NCI-H446 treated with DMSO at 0.1 percent for 48 hours (cell line): ENCODE measurements at regions not wholly inside any gene's neighbourhood (a gene's known extent, or its start where the extent isn't known, plus 50 kb on each side); places are given as distances from the start of the nearest gene placed in this dataset.

ENCODE experiments used
- DNase-seq: peaks from one replicate; lab custom pipeline; 2025; lab: John Stamatoyannopoulos, UW

GRCh38 chr18:42401131-42401673 lies 446.2 kb downstream of the PIK3C3 start:
- DNase-seq: no peak

DNA sequence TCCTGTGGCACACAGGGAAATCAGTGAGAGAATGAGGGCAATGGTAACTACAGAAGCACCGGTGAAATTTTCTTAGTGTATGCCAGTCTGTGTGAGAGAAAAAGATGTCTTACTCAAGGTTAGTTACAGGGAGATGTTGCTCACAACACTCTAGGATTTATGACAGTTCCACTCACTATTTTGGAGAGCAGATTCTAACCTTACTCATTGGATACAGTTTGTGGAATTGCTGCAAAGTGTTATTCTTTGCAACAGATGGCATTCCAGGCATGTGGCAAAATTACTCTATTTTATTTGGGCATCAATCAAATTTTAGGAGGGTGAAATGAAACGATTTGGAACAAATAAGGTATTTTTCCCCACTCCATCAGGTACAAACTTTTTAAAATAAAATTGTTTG lies 449.1 kb downstream of the PIK3C3 start:
- no peak for DNase-seq

DNA sequence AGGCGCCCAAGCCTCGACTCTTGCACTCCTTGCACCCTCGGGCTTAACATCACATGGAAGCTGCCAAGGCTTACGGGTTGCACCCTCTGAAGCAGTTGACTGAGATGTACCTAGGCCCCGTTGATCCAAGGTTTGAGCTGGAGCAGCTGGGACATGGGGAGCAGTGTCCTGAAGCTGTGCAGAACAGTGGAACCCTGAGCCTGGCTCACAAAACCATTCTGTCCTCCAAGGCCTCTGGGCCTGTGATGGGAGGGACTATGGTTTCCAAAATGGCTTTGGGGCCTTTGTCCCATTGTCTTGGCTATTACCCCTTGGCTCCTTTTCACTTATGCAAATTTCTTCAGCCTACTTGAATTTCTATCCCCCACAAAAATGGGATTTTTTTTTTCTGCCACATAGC lies 454.0 kb downstream of the PIK3C3 start:
- DNase-seq: no peak

GRCh38 chr18:42412281-42412680 lies 457.2 kb downstream of the PIK3C3 start:
- no peak for DNase-seq

DNA sequence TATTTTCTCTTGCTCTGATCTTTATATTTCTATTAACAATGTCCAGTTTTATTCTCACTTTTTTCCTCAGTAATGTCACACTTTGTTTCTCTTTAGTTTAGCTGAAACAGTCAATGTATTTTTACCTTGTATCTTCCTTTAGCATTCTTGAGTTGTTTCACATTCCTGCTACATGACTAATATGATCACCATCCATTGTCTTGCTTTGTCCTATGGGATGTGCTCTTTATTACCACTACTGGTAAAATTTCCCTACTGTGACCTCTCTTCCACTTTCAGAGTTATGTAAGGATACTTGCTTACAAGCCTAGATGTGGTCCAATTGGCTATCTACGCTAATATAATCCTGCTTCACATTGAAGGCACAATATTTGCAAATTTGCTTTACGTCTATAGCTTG lies 457.9 kb downstream of the PIK3C3 start:
- DNase-seq: no peak

- DNase-seq: peak; percentile 32
Measured at GRCh38 chr18:42413870-42414269, 458.8 kb downstream of the PIK3C3 start.

GRCh38 chr18:42414756-42415454 lies 459.9 kb downstream of the PIK3C3 start:
- DNase-seq: no peak

- DNase-seq: no peak
Measured at GRCh38 chr18:42417189-42417588, 462.2 kb downstream of the PIK3C3 start.

DNA sequence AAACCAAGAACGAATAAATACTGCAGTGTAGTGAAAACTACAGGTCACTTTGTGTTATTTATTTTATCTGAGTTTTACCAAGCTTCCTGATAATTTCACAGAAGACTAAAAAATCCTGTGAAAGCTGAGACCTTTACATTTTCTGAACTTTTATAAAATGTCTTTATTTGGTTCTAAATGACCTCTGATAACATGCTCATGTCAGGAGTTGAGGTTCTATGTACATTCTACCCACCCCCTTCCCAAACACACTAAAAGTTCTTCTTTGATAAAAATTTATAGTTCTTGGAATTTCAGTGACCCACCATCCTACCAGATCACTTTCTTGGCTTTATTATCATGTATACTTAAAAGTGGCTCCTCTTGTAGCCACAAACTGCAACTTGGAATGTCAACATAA lies 463.1 kb downstream of the PIK3C3 start:
- DNase-seq: no peak

DNA sequence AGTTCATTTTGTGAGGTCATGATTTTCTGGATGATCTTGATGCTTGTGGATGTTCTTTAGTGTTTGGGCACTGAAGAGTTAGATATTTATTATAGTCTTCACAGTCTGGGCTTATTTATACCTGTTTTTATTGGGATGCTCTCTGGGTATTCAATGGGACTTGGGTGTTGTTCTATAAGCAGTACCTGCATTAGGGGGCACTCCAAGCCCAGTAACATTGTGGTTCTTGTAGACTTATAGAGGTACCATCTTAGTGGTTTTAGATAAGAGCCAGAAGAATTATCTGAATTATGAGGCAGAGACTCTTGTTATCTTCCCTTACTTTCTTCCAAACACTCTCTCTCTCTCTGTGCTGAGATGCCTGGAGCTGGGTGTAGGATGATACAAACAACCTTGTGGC lies 470.0 kb downstream of the PIK3C3 start:
- DNase-seq: no peak

- no peak for DNase-seq
Measured at GRCh38 chr18:42426496-42427015, 471.5 kb downstream of the PIK3C3 start.

- DNase-seq: no peak
Measured at GRCh38 chr18:42429196-42429595, 474.2 kb downstream of the PIK3C3 start.

DNA sequence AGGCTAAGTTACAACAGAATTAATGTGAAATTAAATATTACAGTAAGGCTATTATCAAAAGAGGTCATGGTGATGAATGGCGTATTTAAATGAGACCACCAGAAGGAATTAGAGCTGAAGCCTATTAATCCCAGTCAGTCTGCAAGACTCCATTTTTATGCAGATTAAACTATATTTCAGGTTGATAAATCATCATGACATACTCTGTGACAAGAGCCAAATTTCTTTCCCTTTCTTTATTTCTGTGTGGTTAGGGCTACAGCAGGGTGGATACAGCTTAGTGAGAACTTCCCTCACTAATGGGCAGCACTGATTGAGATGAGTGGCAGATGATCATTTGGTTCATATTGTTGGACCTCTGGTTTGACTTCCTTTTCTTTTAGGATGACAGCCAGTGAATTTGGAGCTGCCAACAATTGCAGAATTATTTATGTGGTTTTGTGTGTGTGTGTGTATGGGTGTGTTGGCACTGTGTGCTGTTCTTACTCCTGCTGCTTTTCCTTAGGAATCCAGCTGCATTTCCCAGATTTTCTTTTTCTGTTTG lies 481.3 kb downstream of the PIK3C3 start:
- DNase-seq: peak; percentile 95

DNA sequence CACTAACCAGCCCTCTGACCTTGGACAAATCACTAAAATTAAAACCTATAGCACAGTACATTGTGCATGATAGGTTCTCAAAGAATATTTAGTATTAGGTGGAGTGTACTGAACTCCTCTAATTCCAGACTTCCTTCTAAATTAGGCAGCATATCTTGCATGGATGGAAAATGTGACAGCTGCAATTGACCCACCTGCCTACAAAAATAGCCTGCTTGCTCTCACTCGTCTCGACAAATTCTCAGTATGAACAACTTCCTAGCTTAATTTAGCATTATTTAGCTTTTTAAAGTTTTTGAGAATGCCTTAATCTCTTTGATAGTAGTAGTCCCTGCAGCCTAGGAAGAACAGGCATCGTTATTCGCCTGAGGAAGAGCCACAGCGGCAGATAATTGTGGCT lies 482.0 kb downstream of the PIK3C3 start:
- DNase-seq: no peak

GRCh38 chr18:42437646-42438045 lies 482.6 kb downstream of the PIK3C3 start:
- peak; percentile 84 for DNase-seq

DNA sequence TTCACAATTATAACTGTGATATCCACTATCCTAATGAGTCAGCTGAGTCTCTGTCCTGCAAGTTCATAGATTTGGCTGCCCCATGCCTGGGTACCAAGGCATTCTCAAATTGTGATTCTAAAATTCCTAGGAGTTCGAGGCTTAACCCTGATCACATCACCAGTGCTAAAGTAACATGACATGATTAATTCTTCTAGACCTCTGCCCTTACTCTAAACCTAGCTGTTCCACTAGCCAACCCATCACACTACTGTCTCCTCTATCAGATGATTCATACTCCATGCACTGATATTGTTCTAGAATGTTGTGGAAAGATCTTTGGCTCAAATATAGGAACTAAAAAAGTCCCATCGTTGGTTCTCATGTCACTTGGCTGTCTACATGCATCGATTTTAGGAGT lies 487.6 kb downstream of the PIK3C3 start:
- no peak for DNase-seq

- DNase-seq: no peak
Measured at GRCh38 chr18:42444349-42444748, 489.3 kb downstream of the PIK3C3 start.

DNA sequence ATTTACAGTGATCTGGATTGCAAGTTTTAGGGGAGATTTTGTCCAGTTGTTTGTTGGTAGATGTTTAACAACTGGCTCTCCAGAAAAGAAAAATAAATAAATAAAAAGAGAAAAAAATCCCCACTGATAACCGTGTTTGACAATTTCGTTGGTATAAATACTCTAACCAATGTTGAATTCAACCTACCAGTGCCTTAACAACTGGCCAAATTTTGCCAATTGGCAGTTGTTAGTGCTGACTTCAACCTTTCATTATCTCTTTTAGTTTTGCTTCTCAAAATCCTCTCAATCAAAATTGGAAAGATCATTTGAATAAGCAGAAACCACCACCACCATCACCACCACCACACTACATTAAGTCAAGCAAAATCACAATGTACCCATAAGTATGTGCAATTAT lies 490.3 kb downstream of the PIK3C3 start:
- no peak for DNase-seq

DNA sequence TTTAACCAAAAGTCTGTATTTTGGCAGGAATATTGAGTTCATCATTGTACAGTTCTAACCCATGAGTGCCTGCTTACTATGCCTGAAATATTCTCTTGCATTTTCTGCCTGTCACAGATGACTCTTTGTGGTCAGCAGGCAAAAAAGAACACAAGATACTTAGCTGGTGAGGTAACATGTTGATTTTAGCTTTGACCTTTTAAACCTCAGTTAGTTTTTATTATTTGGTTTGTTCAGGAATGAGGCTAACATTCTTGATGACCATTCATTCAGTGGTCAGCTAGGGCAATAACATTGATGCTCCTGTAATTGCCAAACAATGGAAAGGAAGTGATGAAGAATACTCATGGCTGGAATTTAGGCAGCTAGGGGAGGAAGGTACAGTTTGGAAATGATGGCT lies 491.2 kb downstream of the PIK3C3 start:
- no peak for DNase-seq

GRCh38 chr18:42447688-42448087 lies 492.7 kb downstream of the PIK3C3 start:
- DNase-seq: no peak

GRCh38 chr18:42458226-42458625 lies 503.2 kb downstream of the PIK3C3 start:
- no peak for DNase-seq

DNA sequence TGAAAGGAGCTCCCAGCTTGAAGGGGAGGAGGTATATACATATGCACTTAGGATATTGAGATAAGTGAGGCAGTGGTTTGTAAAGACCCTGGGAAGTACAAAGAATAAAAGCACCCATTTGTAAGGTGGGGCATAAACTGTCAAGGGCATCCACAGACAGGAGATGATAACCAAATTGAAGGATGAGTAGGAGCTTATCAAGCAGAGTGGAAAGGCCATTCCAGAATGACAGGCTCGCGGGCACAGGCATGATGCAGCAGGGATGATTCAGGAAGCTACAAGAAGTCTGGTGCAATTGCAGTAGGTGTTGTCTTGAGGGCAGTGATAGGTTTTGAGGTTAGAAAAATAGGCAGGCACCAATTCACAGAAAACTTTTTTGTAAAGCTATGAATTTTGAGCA lies 504.8 kb downstream of the PIK3C3 start:
- DNase-seq: no peak

DNA sequence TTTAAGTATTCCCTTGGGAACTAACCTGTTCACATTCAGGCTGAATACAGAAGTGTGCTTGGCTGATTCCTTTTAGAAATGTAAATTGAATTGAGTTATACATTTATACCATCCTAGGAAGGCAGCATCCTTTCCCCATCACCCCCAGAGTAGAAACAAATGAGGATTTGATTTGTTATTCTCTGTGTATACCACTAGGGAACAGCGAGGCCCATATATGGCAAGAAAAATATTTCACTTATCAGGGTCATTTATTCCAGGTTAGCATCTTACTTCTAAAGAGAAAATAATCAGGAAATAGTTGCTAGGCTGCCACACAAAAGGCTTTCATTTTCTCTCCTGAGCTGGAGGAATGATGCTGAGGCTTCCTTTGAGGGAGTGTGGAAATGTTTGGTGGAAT lies 516.9 kb downstream of the PIK3C3 start:
- DNase-seq: no peak

DNA sequence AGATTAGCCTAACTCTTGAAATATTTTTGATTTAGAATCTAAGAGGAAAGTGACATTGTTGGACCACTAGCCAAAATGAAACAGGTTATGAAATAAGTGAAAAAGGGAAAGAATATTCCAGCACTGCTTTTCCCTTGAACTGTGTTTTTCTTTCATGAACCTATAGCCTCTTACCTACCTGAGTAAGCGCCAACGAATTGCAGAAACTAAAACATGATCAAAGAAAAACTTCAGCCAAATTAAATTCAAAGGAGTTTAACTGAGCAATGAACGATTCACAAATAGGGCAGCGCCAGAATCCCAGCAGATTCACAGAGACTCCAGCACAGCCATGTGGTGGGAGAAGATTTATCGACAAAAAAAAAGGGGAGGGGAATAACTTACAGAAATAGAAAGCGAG lies 518.6 kb downstream of the PIK3C3 start:
- no peak for DNase-seq
